HT1080 (cell line): ENCODE measurements at regions not wholly inside any gene's neighbourhood (a gene's known extent, or its start where the extent isn't known, plus 50 kb on each side); places are given as distances from the start of the nearest gene placed in this dataset.

Experiments used
- DNase-seq: peaks from one replicate; pipeline ENCODE4 v3.0.0-alpha.2; 2015; ENCODE audit warnings: low read depth

GRCh38 chr6:123127807-123128206 lies 131.8 kb downstream of the CLVS2 start:
- DNase-seq = peak; percentile 63

DNA sequence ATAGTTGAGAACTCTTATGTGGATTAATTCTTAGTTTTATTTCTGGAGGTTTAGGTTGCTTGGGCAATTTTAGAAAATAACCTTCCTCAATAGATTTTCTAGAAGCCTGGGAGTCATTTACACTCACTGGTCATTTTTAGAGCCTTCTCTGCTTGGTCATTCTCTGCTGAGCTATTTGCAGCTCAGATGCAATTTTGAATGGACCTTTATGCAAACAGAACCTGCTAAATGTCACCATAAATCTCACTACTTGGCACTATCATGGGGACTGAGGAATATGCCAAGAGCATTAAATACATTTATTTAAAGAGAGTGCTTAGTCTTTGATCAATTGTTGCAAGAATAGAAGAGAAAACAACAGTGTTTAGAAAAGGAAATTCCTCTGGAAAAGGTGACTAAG lies 154.0 kb downstream of the CLVS2 start:
- DNase-seq = no peak

- DNase-seq = no peak
These were observed 163.8 kb downstream of the CLVS2 start for GRCh38 chr6:123159861-123160260.
